GM12878 (cell line): ENCODE measurements at regions not wholly inside any gene's neighbourhood (a gene's known extent, or its start where the extent isn't known, plus 50 kb on each side); places are given as distances from the start of the nearest gene placed in this dataset.

Experiments used
- ATAC-seq: fragments of 200-7000 bp; cut with Tn5 transposase; 3 replicates; pipeline ENCODE4 v1.9.1; 2020; ENCODE audit warnings: mild to moderate bottlenecking, moderate library complexity
- BruUV-seq: library from RNA; stranded (reverse); fragments of 400-500 nt; replicated peaks from 2 replicates; lab custom pipeline; 2021; lab: Mats Ljungman, UMichigan
- CTCF ChIA-PET: fragments of 300-600 bp; sonication (Branson Sonifier 250); formaldehyde crosslinking; extraction: SDS; loops from one replicate; lab custom pipeline; 2021; ENCODE audit warnings: inconsistent platforms; lab: Yijun Ruan, JAX
- POLR2A ChIA-PET: fragments of 350-600 bp; formaldehyde crosslinking; extraction: SDS; loops from one replicate; lab custom pipeline; 2021; ENCODE audit warnings: inconsistent platforms; lab: Charles Lee
- RAD21 ChIA-PET: fragments of 300-600 bp; sonication (Branson Sonifier 250); formaldehyde crosslinking; loops from one replicate; lab custom pipeline; 2023; ENCODE audit warnings: antibody characterized with exemption; ENCODE audit not compliant: unreplicated experiment; lab: Charles Lee
- SMC1A ChIA-PET: fragments of 300-600 bp; sonication (Branson Sonifier 250); formaldehyde crosslinking; loops from one replicate; lab custom pipeline; 2023; ENCODE audit not compliant: unreplicated experiment, uncharacterized antibody; lab: Charles Lee
- DNase-seq: peaks from one replicate; pipeline ENCODE4 v3.0.0-alpha.2; 2011; ENCODE audit warnings: low read depth, low spot score
- FAIRE-seq: peaks from 3 replicates; lab custom pipeline; 2011; peaks lifted over from hg19 to GRCh38; lab: Jason Lieb, UNC
- H2AFZ ChIP-seq: 2 replicates; pipeline ENCODE4 v1.6.0; 2011; ENCODE audit warnings: low read depth, low read length, control low read depth; ENCODE audit not compliant: control insufficient read depth
- H3K27ac ChIP-seq: 2 replicates; pipeline ENCODE4 v1.5.1; 2011; ENCODE audit warnings: control low read depth; ENCODE audit not compliant: control insufficient read depth, insufficient read depth
- H3K27me3 ChIP-seq, 2 experiments: replicated peaks in 1 of 2; 2 replicates each; pipeline versions ENCODE4 v1.6.0 to v1.6.1; 2011; ENCODE audit warnings: low read length in 1 of 2; ENCODE audit not compliant: control insufficient read depth in 2 of 2, insufficient read depth in 2 of 2
- H3K36me3 ChIP-seq, 2 experiments: 2 replicates each; pipeline ENCODE4 v1.5.1; 2011; ENCODE audit warnings: low read length in 1 of 2; ENCODE audit not compliant: control insufficient read depth in 2 of 2, insufficient read depth in 2 of 2
- H3K4me1 ChIP-seq: 2 replicates; pipeline ENCODE4 v1.6.1; 2011; ENCODE audit warnings: mild to moderate bottlenecking, low read length, moderate library complexity, mixed read lengths; ENCODE audit not compliant: control insufficient read depth, insufficient read depth
- H3K4me2 ChIP-seq: 2 replicates; pipeline ENCODE4 v1.6.0; 2011; ENCODE audit warnings: control low read depth; ENCODE audit not compliant: control insufficient read depth, insufficient read depth
- H3K4me3 ChIP-seq: fragments of 200-600 bp; sonication (generic); 2 replicates; pipeline ENCODE4 v1.5.1; 2016
- H3K79me2 ChIP-seq: 2 replicates; pipeline ENCODE4 v1.6.0; 2011; ENCODE audit warnings: low read length; ENCODE audit not compliant: control insufficient read depth, insufficient read depth
- H3K9ac ChIP-seq: 2 replicates; pipeline ENCODE4 v1.8.0; 2011; ENCODE audit warnings: low read length, control low read depth, mixed read lengths; ENCODE audit not compliant: control insufficient read depth, insufficient read depth
- H3K9me3 ChIP-seq: replicated peaks from 3 replicates; pipeline ENCODE4 v1.5.1; 2011; ENCODE audit warnings: mild to moderate bottlenecking, low read length; ENCODE audit not compliant: control insufficient read depth, insufficient read depth
- H4K20me1 ChIP-seq: 2 replicates; pipeline ENCODE4 v1.6.0; 2011; ENCODE audit not compliant: control insufficient read depth, insufficient read depth
- BACH1 ChIP-seq: fragments of 450-650 bp; IDR thresholded peaks from 2 replicates; pipeline ENCODE4 v1.6.1; 2017; ENCODE audit warnings: mild to moderate bottlenecking, borderline replicate concordance
- EP300 ChIP-seq, 2 experiments: fragments of 150-350 bp in 1 of 2; IDR thresholded peaks; 2 replicates each; pipeline ENCODE4 v1.6.1; 2011 to 2012; ENCODE audit warnings: low read depth in 2 of 2, low read length in 2 of 2, borderline replicate concordance in 1 of 2, improper control_type of control experiment in 1 of 2, inconsistent platforms in 1 of 2; ENCODE audit not compliant: control insufficient read depth in 1 of 2
- JUNB ChIP-seq: IDR thresholded peaks from 2 replicates; pipeline ENCODE4 v1.6.1; 2016; ENCODE audit warnings: antibody characterized with exemption, mild to moderate bottlenecking
- JUND ChIP-seq: IDR thresholded peaks from 2 replicates; pipeline ENCODE4 v1.6.1; 2012; ENCODE audit warnings: low read depth, mild to moderate bottlenecking, low read length, improper control_type of control experiment, moderate library complexity
- LARP7 ChIP-seq: fragments of 450-650 bp; IDR thresholded peaks from 2 replicates; pipeline ENCODE4 v1.6.1; 2017; ENCODE audit warnings: mild to moderate bottlenecking
- MAX ChIP-seq: IDR thresholded peaks from 2 replicates; pipeline ENCODE4 v1.6.1; 2012; ENCODE audit warnings: low read depth, low read length, improper control_type of control experiment
- MTA3 ChIP-seq: IDR thresholded peaks from 2 replicates; pipeline ENCODE4 v1.6.1; 2012; ENCODE audit warnings: low read length, inconsistent platforms, borderline replicate concordance
- NFXL1 ChIP-seq: fragments of 450-650 bp; IDR thresholded peaks from 2 replicates; pipeline ENCODE4 v1.6.1; 2017; ENCODE audit warnings: antibody characterized with exemption, mild to moderate bottlenecking, borderline replicate concordance
- POU2F2 ChIP-seq: IDR thresholded peaks from 3 replicates; pipeline ENCODE4 v1.6.1; 2011; ENCODE audit warnings: low read depth, mild to moderate bottlenecking, low read length, borderline replicate concordance
- TAF1 ChIP-seq: IDR thresholded peaks from 2 replicates; pipeline ENCODE4 v1.6.1; 2011; ENCODE audit warnings: mild to moderate bottlenecking, low read depth, low read length, borderline replicate concordance
- ZNF687 ChIP-seq: fragments of 450-650 bp; IDR thresholded peaks from 2 replicates; pipeline ENCODE4 v1.6.1; 2017; ENCODE audit warnings: mild to moderate bottlenecking, moderate library complexity
- WGBS: methylation state at CpG from one replicate; pipeline ENCODE4 v1.1.6; 2016; ENCODE audit warnings: low lambda C conversion rate; ENCODE audit not compliant: insufficient replicate concordance, insufficient coverage; ENCODE audit errors: missing lambda C conversion rate; 5-methylcytosine and 5-hydroxymethylcytosine counted together
- in situ Hi-C: fragments of 300-500 bp; cut with MboI; formaldehyde crosslinking; loops from 9 replicates; pipeline ENCODE4 v1.14.3; 2018; ENCODE audit warnings: mixed read lengths
- intact Hi-C: fragments of 100-400 bp; cut with micrococcal nuclease; formaldehyde crosslinking; loops from one replicate; pipeline ENCODE4 v1.14.2; 2022; ENCODE audit not compliant: unreplicated experiment
- TF ChIP-seq, protein P1 (sequence below): IDR thresholded peaks from 2 replicates; pipeline ENCODE4 v1.6.1; 2012; ENCODE audit warnings: mild to moderate bottlenecking, low read depth, low read length
- TF ChIP-seq, protein P2 (sequence below): fragments of 450-650 bp; conservative IDR thresholded peaks from 2 replicates; pipeline ENCODE4 v1.6.1; 2017; ENCODE audit warnings: mild to moderate bottlenecking, moderate library complexity

GRCh38 chr13:89846926-89847585 lies 1500.4 kb upstream of the MIR17HG start:
- ATAC-seq (peak; percentile 48; the same call in 2 of the 3 replicates), FAIRE-seq (no peak), DNase-seq (no peak)
- ChIA-PET SMC1A (no interaction called here), CTCF (interaction anchor here (0.6 kb wide), 1 partner anchor 429 kb away, joined by 3 read pairs; no protein-coding TSS in a partner anchor), POLR2A (no interaction called here), RAD21 (no interaction called here)
- Histone ChIP-seq H3K4me3 (no peak overlapping the region), H3K4me1 (no peaks in the 10 kb centered on the region), H3K27ac (no peak overlapping the region), H3K36me3 (no peaks in the 10 kb centered on the region), H2AFZ (no peak overlapping the region), H3K79me2 (no peaks in the 10 kb centered on the region), H3K27me3 (no peaks in the 10 kb centered on the region), H4K20me1 (no peaks in the 10 kb centered on the region), H3K9ac (no peak overlapping the region), H3K9me3 (no peaks in the 10 kb centered on the region), H3K4me2 (no peak overlapping the region)
- intact Hi-C loops: no loop called here
- WGBS: 8% methylated on average over 4 of the region's 4 CpGs
- no TSS peak for BruUV-seq
- in situ Hi-C loops: no loop called here
- TF ChIP-seq TAF1 (no peak), JUNB (no peak), JUND (no peak), BACH1 (no peak), MAX (no peak), POU2F2 (no peak), MTA3 (no peak), EP300 (IDR thresholded peaks at IDR 0.05; ENCODE audit: borderline replicate concordance in 1 of 2, control insufficient read depth in 1 of 2, low read depth in 2 of 2, low read length in 2 of 2) (no peak), NFXL1 (no peak), ZNF687 (no peak), LARP7 (no peak)
- TF ChIP-seq, protein P1, sequence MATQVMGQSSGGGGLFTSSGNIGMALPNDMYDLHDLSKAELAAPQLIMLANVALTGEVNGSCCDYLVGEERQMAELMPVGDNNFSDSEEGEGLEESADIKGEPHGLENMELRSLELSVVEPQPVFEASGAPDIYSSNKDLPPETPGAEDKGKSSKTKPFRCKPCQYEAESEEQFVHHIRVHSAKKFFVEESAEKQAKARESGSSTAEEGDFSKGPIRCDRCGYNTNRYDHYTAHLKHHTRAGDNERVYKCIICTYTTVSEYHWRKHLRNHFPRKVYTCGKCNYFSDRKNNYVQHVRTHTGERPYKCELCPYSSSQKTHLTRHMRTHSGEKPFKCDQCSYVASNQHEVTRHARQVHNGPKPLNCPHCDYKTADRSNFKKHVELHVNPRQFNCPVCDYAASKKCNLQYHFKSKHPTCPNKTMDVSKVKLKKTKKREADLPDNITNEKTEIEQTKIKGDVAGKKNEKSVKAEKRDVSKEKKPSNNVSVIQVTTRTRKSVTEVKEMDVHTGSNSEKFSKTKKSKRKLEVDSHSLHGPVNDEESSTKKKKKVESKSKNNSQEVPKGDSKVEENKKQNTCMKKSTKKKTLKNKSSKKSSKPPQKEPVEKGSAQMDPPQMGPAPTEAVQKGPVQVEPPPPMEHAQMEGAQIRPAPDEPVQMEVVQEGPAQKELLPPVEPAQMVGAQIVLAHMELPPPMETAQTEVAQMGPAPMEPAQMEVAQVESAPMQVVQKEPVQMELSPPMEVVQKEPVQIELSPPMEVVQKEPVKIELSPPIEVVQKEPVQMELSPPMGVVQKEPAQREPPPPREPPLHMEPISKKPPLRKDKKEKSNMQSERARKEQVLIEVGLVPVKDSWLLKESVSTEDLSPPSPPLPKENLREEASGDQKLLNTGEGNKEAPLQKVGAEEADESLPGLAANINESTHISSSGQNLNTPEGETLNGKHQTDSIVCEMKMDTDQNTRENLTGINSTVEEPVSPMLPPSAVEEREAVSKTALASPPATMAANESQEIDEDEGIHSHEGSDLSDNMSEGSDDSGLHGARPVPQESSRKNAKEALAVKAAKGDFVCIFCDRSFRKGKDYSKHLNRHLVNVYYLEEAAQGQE: no peak
- TF ChIP-seq, protein P2, sequence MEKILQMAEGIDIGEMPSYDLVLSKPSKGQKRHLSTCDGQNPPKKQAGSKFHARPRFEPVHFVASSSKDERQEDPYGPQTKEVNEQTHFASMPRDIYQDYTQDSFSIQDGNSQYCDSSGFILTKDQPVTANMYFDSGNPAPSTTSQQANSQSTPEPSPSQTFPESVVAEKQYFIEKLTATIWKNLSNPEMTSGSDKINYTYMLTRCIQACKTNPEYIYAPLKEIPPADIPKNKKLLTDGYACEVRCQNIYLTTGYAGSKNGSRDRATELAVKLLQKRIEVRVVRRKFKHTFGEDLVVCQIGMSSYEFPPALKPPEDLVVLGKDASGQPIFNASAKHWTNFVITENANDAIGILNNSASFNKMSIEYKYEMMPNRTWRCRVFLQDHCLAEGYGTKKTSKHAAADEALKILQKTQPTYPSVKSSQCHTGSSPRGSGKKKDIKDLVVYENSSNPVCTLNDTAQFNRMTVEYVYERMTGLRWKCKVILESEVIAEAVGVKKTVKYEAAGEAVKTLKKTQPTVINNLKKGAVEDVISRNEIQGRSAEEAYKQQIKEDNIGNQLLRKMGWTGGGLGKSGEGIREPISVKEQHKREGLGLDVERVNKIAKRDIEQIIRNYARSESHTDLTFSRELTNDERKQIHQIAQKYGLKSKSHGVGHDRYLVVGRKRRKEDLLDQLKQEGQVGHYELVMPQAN: no peak
